IMR-90 (cell line): ENCODE measurements at regions not wholly inside any gene's neighbourhood (a gene's known extent, or its start where the extent isn't known, plus 50 kb on each side); places are given as distances from the start of the nearest gene placed in this dataset.

Experiments
- MAZ ChIP-seq: IDR thresholded peaks from 2 replicates; pipeline ENCODE4 v1.6.1; 2012; ENCODE audit warnings: low read depth, mild to moderate bottlenecking, low read length, improper control_type of control experiment, moderate library complexity, borderline replicate concordance
- TF ChIP-seq, protein P1 (sequence below): conservative IDR thresholded peaks from 2 replicates; pipeline ENCODE4 v1.5.1; 2012; ENCODE audit warnings: mild to moderate bottlenecking, low read depth, low read length, improper control_type of control experiment

DNA sequence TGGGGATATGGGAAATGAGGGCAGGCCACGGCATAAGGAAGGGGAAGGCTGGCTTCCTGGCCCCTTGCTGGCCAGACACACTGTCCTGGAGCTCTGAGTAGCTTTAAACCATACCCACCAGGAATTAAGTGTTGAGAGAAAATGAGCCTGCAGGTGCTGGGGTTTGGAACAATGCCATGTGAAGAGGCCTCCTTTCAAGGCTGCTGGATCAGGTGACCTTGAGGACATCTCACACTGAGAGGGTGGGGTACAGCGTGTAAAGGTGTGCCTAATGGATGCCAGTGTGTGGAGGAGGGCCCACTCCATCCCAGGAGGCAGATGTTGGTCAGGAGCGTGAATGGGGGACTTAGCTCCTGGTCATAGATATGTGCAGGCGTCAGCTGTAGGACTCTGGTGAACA lies 74.8 kb upstream of the MLN start:
- TF ChIP-seq, protein P1, sequence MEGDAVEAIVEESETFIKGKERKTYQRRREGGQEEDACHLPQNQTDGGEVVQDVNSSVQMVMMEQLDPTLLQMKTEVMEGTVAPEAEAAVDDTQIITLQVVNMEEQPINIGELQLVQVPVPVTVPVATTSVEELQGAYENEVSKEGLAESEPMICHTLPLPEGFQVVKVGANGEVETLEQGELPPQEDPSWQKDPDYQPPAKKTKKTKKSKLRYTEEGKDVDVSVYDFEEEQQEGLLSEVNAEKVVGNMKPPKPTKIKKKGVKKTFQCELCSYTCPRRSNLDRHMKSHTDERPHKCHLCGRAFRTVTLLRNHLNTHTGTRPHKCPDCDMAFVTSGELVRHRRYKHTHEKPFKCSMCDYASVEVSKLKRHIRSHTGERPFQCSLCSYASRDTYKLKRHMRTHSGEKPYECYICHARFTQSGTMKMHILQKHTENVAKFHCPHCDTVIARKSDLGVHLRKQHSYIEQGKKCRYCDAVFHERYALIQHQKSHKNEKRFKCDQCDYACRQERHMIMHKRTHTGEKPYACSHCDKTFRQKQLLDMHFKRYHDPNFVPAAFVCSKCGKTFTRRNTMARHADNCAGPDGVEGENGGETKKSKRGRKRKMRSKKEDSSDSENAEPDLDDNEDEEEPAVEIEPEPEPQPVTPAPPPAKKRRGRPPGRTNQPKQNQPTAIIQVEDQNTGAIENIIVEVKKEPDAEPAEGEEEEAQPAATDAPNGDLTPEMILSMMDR = no peak
- no peak for TF ChIP-seq MAZ
